H1 (cell line): ENCODE measurements at regions not wholly inside any gene's neighbourhood (a gene's known extent, or its start where the extent isn't known, plus 50 kb on each side); places are given as distances from the start of the nearest gene placed in this dataset.

Source experiments
- CTCF ChIA-PET: fragments of 300-600 bp; sonication (Branson Sonifier 250); formaldehyde crosslinking; loops from one replicate; lab custom pipeline; 2021; ENCODE audit not compliant: partially characterized antibody; lab: Charles Lee
- POLR2A ChIA-PET: fragments of 300-600 bp; sonication (Branson Sonifier 250); formaldehyde crosslinking; loops from one replicate; lab custom pipeline; 2021; ENCODE audit warnings: inconsistent platforms; ENCODE audit not compliant: partially characterized antibody; lab: Charles Lee
- DNase-seq, 2 experiments: peaks; one replicate each; pipeline versions ENCODE4 v3.0.0 to v3.0.0-alpha.2; 2010 to 2022; ENCODE audit warnings: low spot score in 2 of 2, low read depth in 1 of 2, mixed read lengths in 1 of 2
- FAIRE-seq: peaks from 2 replicates; lab custom pipeline; 2011; peaks lifted over from hg19 to GRCh38; lab: Jason Lieb, UNC
- H2AFZ ChIP-seq: 2 replicates; pipeline ENCODE4 v1.8.1; 2012; ENCODE audit warnings: low read length, inconsistent platforms
- H2AK5ac ChIP-seq: 2 replicates; pipeline ENCODE4 v1.6.1; 2013; ENCODE audit warnings: low read depth, low read length
- H2BK120ac ChIP-seq: replicated peaks from 2 replicates; pipeline ENCODE3; 2013; ENCODE audit warnings: low read depth, low read length, inconsistent platforms
- H2BK12ac ChIP-seq: 2 replicates; pipeline ENCODE4 v1.6.1; 2013; ENCODE audit warnings: low read depth, low read length
- H2BK15ac ChIP-seq: 2 replicates; pipeline ENCODE4 v1.6.1; 2013; ENCODE audit warnings: low read length
- H2BK20ac ChIP-seq: 2 replicates; pipeline ENCODE4 v1.6.1; 2013; ENCODE audit warnings: low read length
- H2BK5ac ChIP-seq: 2 replicates; pipeline ENCODE4 v1.6.1; 2013; ENCODE audit warnings: low read depth, low read length
- H3K14ac ChIP-seq: 2 replicates; pipeline ENCODE4 v1.6.1; 2013; ENCODE audit warnings: inconsistent platforms; ENCODE audit not compliant: insufficient read length
- H3K18ac ChIP-seq: 2 replicates; pipeline ENCODE4 v1.6.1; 2013; ENCODE audit warnings: low read length; ENCODE audit errors: extremely low read depth
- H3K23ac ChIP-seq: 2 replicates; pipeline ENCODE4 v1.6.1; 2013; ENCODE audit warnings: inconsistent platforms; ENCODE audit not compliant: insufficient read length
- H3K23me2 ChIP-seq: 2 replicates; pipeline ENCODE4 v1.6.1; 2013; ENCODE audit warnings: low read depth, low read length
- H3K27ac ChIP-seq: 2 replicates; pipeline ENCODE4 v1.6.1; 2011; ENCODE audit warnings: low read depth, low read length, inconsistent platforms
- H3K27me3 ChIP-seq, 4 experiments: replicated peaks in 1 of 4; 1 replicate in 1 of 4; 2 replicates in 3 of 4; pipeline versions ENCODE4 v1.6.1 to v1.8.1; 2011 to 2013; ENCODE audit warnings: low read length in 3 of 4, mild to moderate bottlenecking in 3 of 4, inconsistent platforms in 2 of 4, mixed read lengths in 2 of 4, moderate library complexity in 1 of 4; ENCODE audit not compliant: control insufficient read depth in 3 of 4, insufficient read depth in 3 of 4; ENCODE audit errors: extremely low read depth in 1 of 4
- H3K36me3 ChIP-seq, 4 experiments: 2 replicates each; pipeline versions ENCODE4 v1.6.1 to v1.8.1; 2011 to 2013; ENCODE audit warnings: mild to moderate bottlenecking in 4 of 4, low read length in 3 of 4, moderate library complexity in 2 of 4, control low read depth in 1 of 4, inconsistent platforms in 1 of 4; ENCODE audit not compliant: insufficient read depth in 4 of 4, control insufficient read depth in 2 of 4
- H3K4ac ChIP-seq: replicated peaks from 2 replicates; pipeline ENCODE3; 2013; ENCODE audit warnings: low read length, low read depth, mixed read lengths, inconsistent platforms; ENCODE audit not compliant: insufficient read length
- H3K4me1 ChIP-seq, 4 experiments: replicated peaks in 1 of 4; 1 replicate in 1 of 4; 2 replicates in 3 of 4; pipeline versions ENCODE4 v1.6.1 to v1.8.1; 2011 to 2013; ENCODE audit warnings: low read length in 3 of 4, inconsistent platforms in 2 of 4, mixed read lengths in 1 of 4; ENCODE audit not compliant: insufficient read depth in 4 of 4, control insufficient read depth in 3 of 4
- H3K4me2 ChIP-seq, 2 experiments: 2 replicates each; pipeline versions ENCODE4 v1.6.1 to v1.8.1; 2011 to 2013; ENCODE audit warnings: low read depth in 2 of 2, low read length in 2 of 2, control low read depth in 1 of 2, inconsistent platforms in 1 of 2, mild to moderate bottlenecking in 1 of 2; ENCODE audit not compliant: insufficient read depth in 1 of 2
- H3K4me3 ChIP-seq, 4 experiments: fragments of 200-600, 300-600 bp in 1 of 4; sonication (generic), shearing (Covaris generic), sonication (Bioruptor Twin) in 1 of 4; 2 replicates each; pipeline versions ENCODE4 v1.5.1 to v1.8.1; 2011 to 2016; ENCODE audit warnings: low read length in 4 of 4, low read depth in 3 of 4, control low read depth in 2 of 4, inconsistent platforms in 2 of 4, mild to moderate bottlenecking in 2 of 4, mixed read lengths in 1 of 4, moderate library complexity in 1 of 4; ENCODE audit not compliant: insufficient read depth in 2 of 4; ENCODE audit errors: extremely low read depth in 1 of 4
- H3K56ac ChIP-seq: replicated peaks from 2 replicates; pipeline ENCODE3; 2013; ENCODE audit warnings: low read depth, mild to moderate bottlenecking, mixed read lengths, low read length, inconsistent platforms; ENCODE audit not compliant: insufficient read length
- H3K79me1 ChIP-seq: 2 replicates; pipeline ENCODE4 v1.6.1; 2013; ENCODE audit warnings: low read depth, low read length, control low read depth
- H3K79me2 ChIP-seq, 2 experiments: 2 replicates each; pipeline versions ENCODE4 v1.6.1 to v1.8.1; 2012 to 2013; ENCODE audit warnings: low read length in 2 of 2, mild to moderate bottlenecking in 2 of 2, inconsistent platforms in 1 of 2; ENCODE audit not compliant: insufficient read depth in 2 of 2, control insufficient read depth in 1 of 2
- H3K9ac ChIP-seq, 4 experiments: replicated peaks in 1 of 4; 1 replicate in 1 of 4; 2 replicates in 3 of 4; pipeline versions ENCODE4 v1.6.1 to v1.8.1; 2011 to 2013; ENCODE audit warnings: low read depth in 3 of 4, low read length in 3 of 4, control low read depth in 2 of 4, mild to moderate bottlenecking in 2 of 4, moderate library complexity in 2 of 4, inconsistent platforms in 1 of 4; ENCODE audit errors: extremely low read depth in 1 of 4
- H3K9me3 ChIP-seq, 2 experiments: 2 replicates each; pipeline versions ENCODE4 v1.6.1 to v1.8.1; 2012 to 2013; ENCODE audit warnings: mild to moderate bottlenecking in 2 of 2, moderate library complexity in 2 of 2, control low read depth in 1 of 2, inconsistent platforms in 1 of 2, low read depth in 1 of 2, low read length in 1 of 2, mixed read lengths in 1 of 2; ENCODE audit not compliant: insufficient read depth in 2 of 2
- H4K20me1 ChIP-seq, 2 experiments: replicated peaks in 1 of 2; 2 replicates each; pipeline versions ENCODE3 to v1.8.1; 2011 to 2013; ENCODE audit warnings: inconsistent platforms in 2 of 2, low read length in 2 of 2, mild to moderate bottlenecking in 1 of 2; ENCODE audit not compliant: insufficient read depth in 2 of 2, control insufficient read depth in 1 of 2
- H4K5ac ChIP-seq: 2 replicates; pipeline ENCODE4 v1.6.1; 2013; ENCODE audit warnings: low read length, low read depth, mixed read lengths, inconsistent platforms; ENCODE audit not compliant: insufficient read length
- H4K8ac ChIP-seq: 2 replicates; pipeline ENCODE4 v1.8.0; 2013; ENCODE audit warnings: mild to moderate bottlenecking, moderate library complexity, low read length, inconsistent platforms; ENCODE audit not compliant: insufficient read depth; ENCODE audit errors: extremely low read depth
- H4K91ac ChIP-seq: replicated peaks from 2 replicates; pipeline ENCODE3; 2013; ENCODE audit warnings: low read length, mixed read lengths, inconsistent platforms; ENCODE audit not compliant: insufficient read length
- ASH2L ChIP-seq: fragments of 200-600, 300-600 bp; sonication (generic); IDR thresholded peaks from one replicate; pipeline ENCODE4 v1.7.1; 2017; ENCODE audit warnings: low read length
- E2F6 ChIP-seq: IDR thresholded peaks from 2 replicates; pipeline ENCODE4 v1.6.1; 2012; ENCODE audit warnings: inconsistent platforms
- EZH2 ChIP-seq: fragments of 200-600 bp; sonication (generic); IDR thresholded peaks from 2 replicates; pipeline ENCODE4 v1.7.1; 2012; ENCODE audit warnings: low read depth, mild to moderate bottlenecking, moderate library complexity, low read length, inconsistent platforms; ENCODE audit not compliant: severe bottlenecking
- HDAC2 ChIP-seq, 2 experiments: fragments of 300-600 bp in 1 of 2; sonication (generic) in 1 of 2; IDR thresholded peaks; 2 replicates each; pipeline ENCODE4 v1.6.1; 2011 to 2012; ENCODE audit warnings: low read depth in 2 of 2, low read length in 2 of 2, mild to moderate bottlenecking in 2 of 2, moderate library complexity in 2 of 2, borderline replicate concordance in 1 of 2, inconsistent platforms in 1 of 2
- KDM5A ChIP-seq: fragments of 200-600 bp; IDR thresholded peaks from 2 replicates; pipeline ENCODE4 v1.7.1; 2012; ENCODE audit warnings: mild to moderate bottlenecking, low read length, inconsistent platforms, mixed read lengths
- POLR2A ChIP-seq, 2 experiments: IDR thresholded peaks; 1 replicate in 1 of 2; 2 replicates in 1 of 2; pipeline ENCODE4 v1.6.1; 2011; ENCODE audit warnings: low read depth in 2 of 2, low read length in 2 of 2, mild to moderate bottlenecking in 2 of 2; ENCODE audit errors: control extremely low read depth in 1 of 2
- POU5F1 ChIP-seq: IDR thresholded peaks from 2 replicates; pipeline ENCODE4 v1.6.1; 2011; ENCODE audit warnings: low read depth, mild to moderate bottlenecking, low read length, moderate library complexity
- RAD21 ChIP-seq, 2 experiments: IDR thresholded peaks in 1 of 2; conservative IDR thresholded peaks in 1 of 2; 2 replicates each; pipeline ENCODE4 v1.6.1; 2011; ENCODE audit warnings: low read depth in 2 of 2, low read length in 2 of 2, improper control_type of control experiment in 1 of 2, inconsistent platforms in 1 of 2, mild to moderate bottlenecking in 1 of 2, moderate library complexity in 1 of 2
- SP4 ChIP-seq: IDR thresholded peaks from 2 replicates; pipeline ENCODE4 v1.6.1; 2012; ENCODE audit warnings: low read length, inconsistent platforms
- SUZ12 ChIP-seq: fragments of 200-600 bp; sonication (generic); IDR thresholded peaks from 2 replicates; pipeline ENCODE4 v1.6.1; 2012; ENCODE audit warnings: mild to moderate bottlenecking, inconsistent platforms, low read length, moderate library complexity, mixed read lengths
- TAF1 ChIP-seq: IDR thresholded peaks from 2 replicates; pipeline ENCODE4 v1.6.1; 2011; ENCODE audit warnings: mild to moderate bottlenecking, low read depth, low read length
- TEAD4 ChIP-seq: IDR thresholded peaks from 2 replicates; pipeline ENCODE4 v1.6.1; 2012; ENCODE audit warnings: low read depth, low read length, inconsistent platforms, mixed read lengths
- USF2 ChIP-seq: IDR thresholded peaks from 2 replicates; pipeline ENCODE4 v1.6.1; 2011; ENCODE audit warnings: low read length, improper control_type of control experiment
- WGBS, 2 experiments: shearing (Covaris generic) in 1 of 2; methylation state at CpG; one replicate each; pipeline versions ENCODE4 v1.1.6 to v1.1.7; 2013 to 2015; ENCODE audit warnings: low lambda C conversion rate in 2 of 2, mixed read lengths in 2 of 2, inconsistent platforms in 1 of 2, low coverage in 1 of 2, missing lambda C conversion rate in 1 of 2; ENCODE audit not compliant: insufficient replicate concordance in 2 of 2, insufficient coverage in 1 of 2, insufficient read length in 1 of 2; ENCODE audit errors: extremely low coverage in 1 of 2, missing lambda C conversion rate in 1 of 2; 5-methylcytosine and 5-hydroxymethylcytosine counted together

- Histone ChIP-seq H4K5ac (no peak overlapping the region), H3K79me1 (no peaks in the 10 kb centered on the region), H2BK20ac (no peak overlapping the region), H3K4me2 (no peak overlapping the region), H3K23ac (no peak overlapping the region), H3K14ac (no peak overlapping the region), H3K23me2 (no peaks in the 10 kb centered on the region), H3K4me1 (peaks cover 0 to 10% (median 4%) of the 10 kb centered on the region in 4 experiments; a peak in 5 of 7 replicates), H2BK15ac (no peak overlapping the region), H4K8ac (no peak overlapping the region), H3K18ac (no peak overlapping the region), H2BK120ac (no peak overlapping the region), H4K20me1 (no peaks in the 10 kb centered on the region), H3K4ac (no peak overlapping the region), H3K56ac (no peak overlapping the region), H2BK12ac (no peak overlapping the region), H3K9ac (no peak overlapping the region), H2AFZ (no peak overlapping the region), H4K91ac (no peak overlapping the region), H2BK5ac (no peak overlapping the region), H3K27ac (no peak overlapping the region), H3K79me2 (no peaks in the 10 kb centered on the region), H3K9me3 (no peaks in the 10 kb centered on the region), H3K4me3 (no peak overlapping the region), H2AK5ac (no peak overlapping the region), H3K36me3 (no peaks in the 10 kb centered on the region), H3K27me3 (peaks cover 3 to 21% (median 16%) of the 10 kb centered on the region in 4 experiments; a peak in 6 of 7 replicates)
- ChIA-PET POLR2A (no interaction called here), CTCF (interaction anchor here (0.7 to 1.9 kb wide), 3 partner anchors 15 to 183 kb away, joined by 4 to 10 read pairs (median 5); no protein-coding TSS in a partner anchor)
- DNase-seq (no peak), FAIRE-seq (no peak)
- WGBS, 2 experiments = 93% methylated on average over 13 of the region's 13 CpGs; no CpG with 5 or more reads in 1 of the 2 experiments
- TF ChIP-seq USF2 (no peak), TAF1 (no peak), E2F6 (no peak), POLR2A (IDR thresholded peaks at IDR 0.05; ENCODE audit: control extremely low read depth in 1 of 2, low read depth in 2 of 2, low read length in 2 of 2) (no peak), RAD21 (IDR thresholded peaks at IDR 0.05 in 1 of 2, conservative IDR thresholded peaks at IDR 0.05 in 1 of 2; ENCODE audit: low read depth in 2 of 2, low read length in 2 of 2) (no peak), SP4 (no peak), SUZ12 (no peak), EZH2 (no peak), HDAC2 (IDR thresholded peaks at IDR 0.05; ENCODE audit: borderline replicate concordance in 1 of 2, low read depth in 2 of 2, low read length in 2 of 2) (no peak), POU5F1 (no peak), TEAD4 (no peak), ASH2L (no peak), KDM5A (no peak)
Measured at GRCh38 chr5:135189024-135189423, 155.0 kb upstream of the PITX1 start.
